ENCODE measurements at regions not wholly inside any gene's neighbourhood (a gene's known extent, or its start where the extent isn't known, plus 50 kb on each side); places are given as distances from the start of the nearest gene placed in this dataset.

DNA sequence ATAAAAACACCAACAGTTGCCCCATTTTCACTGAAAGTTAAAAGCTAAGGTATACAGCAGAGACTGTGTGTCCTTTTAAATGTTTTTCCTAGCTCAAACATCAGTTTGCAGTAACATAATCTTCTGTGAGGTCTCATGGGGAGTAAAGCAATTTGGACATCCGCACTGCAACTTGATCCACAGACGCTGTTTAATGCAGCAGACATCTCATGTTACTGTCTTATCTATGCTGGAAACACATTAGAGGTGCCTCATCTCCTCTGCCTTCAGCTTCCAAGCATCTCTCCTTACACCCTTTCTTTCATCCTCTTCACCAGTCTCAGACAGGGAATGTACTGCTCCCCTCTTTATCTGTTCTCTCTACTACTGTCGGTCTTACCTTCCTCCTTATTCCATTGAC lies 53.7 kb upstream of the ATP11B start:
- Histone ChIP-seq H3K9ac (replicated peaks; ENCODE audit: extremely low read depth, insufficient read depth, low read length) (no peak overlapping the region), H4K20me1 (replicated peaks; ENCODE audit: control insufficient read depth, extremely low read depth, insufficient read depth, low read length) (no peaks in the 10 kb centered on the region), H3K79me2 (ENCODE audit: control insufficient read depth, insufficient read depth, low read length) (no peaks in the 10 kb centered on the region), H3K27me3 (ENCODE audit: control insufficient read depth in 2 of 2, insufficient read depth in 2 of 2, low read length in 2 of 2) (no peaks in the 10 kb centered on the region), H3K9me3 (replicated peaks; ENCODE audit: control insufficient read depth, insufficient read depth, low read length) (no peaks in the 10 kb centered on the region), H3K9me1 (replicated peaks; ENCODE audit: control insufficient read depth, extremely low read depth, insufficient read depth, low read length) (no peaks in the 10 kb centered on the region), H3K4me3 (replicated peaks in 1 of 3; ENCODE audit: insufficient read depth in 1 of 3, low read depth in 1 of 3, low read length in 3 of 3) (no peak overlapping the region), H3K36me3 (ENCODE audit: control insufficient read depth in 2 of 2, extremely low read depth in 1 of 2, insufficient read depth in 2 of 2, low read length in 2 of 2) (no peaks in the 10 kb centered on the region), H2AFZ (ENCODE audit: low read depth, low read length) (no peak overlapping the region), H3K27ac (ENCODE audit: insufficient read depth, low read depth, low read length) (no peak overlapping the region), H3K4me1 (ENCODE audit: control insufficient read depth, extremely low read depth, insufficient read depth, low read length) (peaks cover 11% of the 10 kb centered on the region), H3K4me2 (ENCODE audit: insufficient read depth, low read length) (no peak overlapping the region)
- no peak for DNase-seq (ENCODE audit: low read depth, low spot score)
- no peak for FAIRE-seq
- ChIA-PET CTCF (no interaction called here), POLR2A (no interaction called here)
- dilution Hi-C loops (cut with MboI; ENCODE audit: extremely low pct_ligation_motif_present, low sequenced_read_pairs) (no loop called here), intact Hi-C loops (cut with micrococcal nuclease) (no loop called here)
- no TSS peak for BruUV-seq (replicated peaks)
- TF ChIP-seq FOS (IDR thresholded peaks at IDR 0.05; ENCODE audit: borderline replicate concordance, insufficient read depth, low read length) (no peak), MYC (IDR thresholded peaks at IDR 0.05; ENCODE audit: low read depth, low read length) (no peak), POLR2A (IDR thresholded peaks at IDR 0.05; ENCODE audit: low read depth, low read length) (no peak), EZH2 (IDR thresholded peaks at IDR 0.05; ENCODE audit: borderline replicate concordance, low read depth, low read length, severe bottlenecking) (no peak), JUN (IDR thresholded peaks at IDR 0.05; ENCODE audit: borderline replicate concordance, insufficient read depth, insufficient read length, low read depth) (no peak), GATA2 (IDR thresholded peaks at IDR 0.05; ENCODE audit: insufficient read depth, insufficient read length, low read depth, low read length) (no peak), POLR2AphosphoS5 (IDR thresholded peaks at IDR 0.05; ENCODE audit: insufficient read depth, low read depth, low read length) (no peak)
- TF ChIP-seq, protein P1, sequence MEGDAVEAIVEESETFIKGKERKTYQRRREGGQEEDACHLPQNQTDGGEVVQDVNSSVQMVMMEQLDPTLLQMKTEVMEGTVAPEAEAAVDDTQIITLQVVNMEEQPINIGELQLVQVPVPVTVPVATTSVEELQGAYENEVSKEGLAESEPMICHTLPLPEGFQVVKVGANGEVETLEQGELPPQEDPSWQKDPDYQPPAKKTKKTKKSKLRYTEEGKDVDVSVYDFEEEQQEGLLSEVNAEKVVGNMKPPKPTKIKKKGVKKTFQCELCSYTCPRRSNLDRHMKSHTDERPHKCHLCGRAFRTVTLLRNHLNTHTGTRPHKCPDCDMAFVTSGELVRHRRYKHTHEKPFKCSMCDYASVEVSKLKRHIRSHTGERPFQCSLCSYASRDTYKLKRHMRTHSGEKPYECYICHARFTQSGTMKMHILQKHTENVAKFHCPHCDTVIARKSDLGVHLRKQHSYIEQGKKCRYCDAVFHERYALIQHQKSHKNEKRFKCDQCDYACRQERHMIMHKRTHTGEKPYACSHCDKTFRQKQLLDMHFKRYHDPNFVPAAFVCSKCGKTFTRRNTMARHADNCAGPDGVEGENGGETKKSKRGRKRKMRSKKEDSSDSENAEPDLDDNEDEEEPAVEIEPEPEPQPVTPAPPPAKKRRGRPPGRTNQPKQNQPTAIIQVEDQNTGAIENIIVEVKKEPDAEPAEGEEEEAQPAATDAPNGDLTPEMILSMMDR (IDR thresholded peaks at IDR 0.05; ENCODE audit: extremely low read depth in 1 of 2, insufficient read depth in 1 of 2, low read depth in 1 of 2, low read length in 2 of 2) = no peak
- TF ChIP-seq, protein P2, sequence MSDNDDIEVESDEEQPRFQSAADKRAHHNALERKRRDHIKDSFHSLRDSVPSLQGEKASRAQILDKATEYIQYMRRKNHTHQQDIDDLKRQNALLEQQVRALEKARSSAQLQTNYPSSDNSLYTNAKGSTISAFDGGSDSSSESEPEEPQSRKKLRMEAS (IDR thresholded peaks at IDR 0.05; ENCODE audit: insufficient read depth, insufficient read length) = no peak
